ENCODE measurements at regions not wholly inside any gene's neighbourhood (a gene's known extent, or its start where the extent isn't known, plus 50 kb on each side); places are given as distances from the start of the nearest gene placed in this dataset.
"Not testable (repeated sequence)": the region's sequence is repeated elsewhere in the genome, so short reads cannot be mapped to it uniquely, and the experiment has no call there.

- DNase-seq (ENCODE audit: low read depth), result no peak
These were observed 142.3 kb downstream of the IGLL1 start for GRCh38 chr22:23437779-23438178.

GRCh38 chr22:23437107-23437395, 143.0 kb downstream of the IGLL1 start:
- DNase-seq (ENCODE audit: low read depth), result not testable (repeated sequence)

GRCh38 chr22:23436354-23437106, 143.6 kb downstream of the IGLL1 start:
- not testable (repeated sequence) for DNase-seq (ENCODE audit: low read depth)

GRCh38 chr22:23435186-23435585, 144.9 kb downstream of the IGLL1 start:
- DNase-seq (ENCODE audit: low read depth), result not testable (repeated sequence)

GRCh38 chr22:23434198-23434830, 145.8 kb downstream of the IGLL1 start:
- DNase-seq (ENCODE audit: low read depth), result not testable (repeated sequence)

GRCh38 chr22:23433127-23434005, 146.7 kb downstream of the IGLL1 start:
- not testable (repeated sequence) for DNase-seq (ENCODE audit: low read depth)

- not testable (repeated sequence) for DNase-seq (ENCODE audit: low read depth)
These were observed 147.4 kb downstream of the IGLL1 start for GRCh38 chr22:23432719-23433118.

GRCh38 chr22:23431337-23432072, 148.6 kb downstream of the IGLL1 start:
- DNase-seq (ENCODE audit: low read depth), result no peak

GRCh38 chr22:23424551-23425068, 155.5 kb downstream of the IGLL1 start:
- not testable (repeated sequence) for DNase-seq (ENCODE audit: low read depth)

- DNase-seq (ENCODE audit: low read depth), result no peak
These were observed 156.1 kb downstream of the IGLL1 start for GRCh38 chr22:23424031-23424430.

- DNase-seq (ENCODE audit: low read depth), result not testable (repeated sequence)
These were observed 157.8 kb downstream of the IGLL1 start for GRCh38 chr22:23422281-23422680.

GRCh38 chr22:23421300-23421699, 158.8 kb downstream of the IGLL1 start:
- DNase-seq (ENCODE audit: low read depth), result not testable (repeated sequence)

- DNase-seq (ENCODE audit: low read depth), result no peak
These were observed 160.2 kb downstream of the IGLL1 start for GRCh38 chr22:23419931-23420330.

- DNase-seq (ENCODE audit: low read depth), result no peak
These were observed 160.9 kb downstream of the IGLL1 start for GRCh38 chr22:23419171-23419570.

- DNase-seq (ENCODE audit: low read depth), result no peak
These were observed 161.8 kb downstream of the IGLL1 start for GRCh38 chr22:23418159-23418788.

GRCh38 chr22:23417327-23417726, 162.8 kb downstream of the IGLL1 start:
- DNase-seq (ENCODE audit: low read depth), result not testable (repeated sequence)

GRCh38 chr22:23416169-23416690, 163.9 kb downstream of the IGLL1 start:
- not testable (repeated sequence) for DNase-seq (ENCODE audit: low read depth)

GRCh38 chr22:23415490-23415851, 164.6 kb downstream of the IGLL1 start:
- no peak for DNase-seq (ENCODE audit: low read depth)

GRCh38 chr22:23414727-23415489, 165.2 kb downstream of the IGLL1 start:
- DNase-seq (ENCODE audit: low read depth), result no peak

GRCh38 chr22:23411739-23412138, 168.4 kb downstream of the IGLL1 start:
- no peak for DNase-seq (ENCODE audit: low read depth)

All from stimulated activated CD8-positive, alpha-beta memory T cell treated with anti-CD3 and anti-CD28 coated beads, Interleukin-4, amount 100 ng/mL, for 24 hours (primary cell).